Nephron progenitor cell (in vitro differentiated cells): ENCODE measurements at regions not wholly inside any gene's neighbourhood (a gene's known extent, or its start where the extent isn't known, plus 50 kb on each side); places are given as distances from the start of the nearest gene placed in this dataset.

Experiments used
- DNase-seq: peaks from one replicate; pipeline ENCODE4 v3.0.0; 2021
- H3K27ac Mint-ChIP-seq: 2 replicates; pipeline ENCODE4 v1.8.0; 2021; ENCODE audit warnings: mild to moderate bottlenecking, moderate library complexity, mixed read lengths
- H3K27me3 Mint-ChIP-seq: 2 replicates; pipeline ENCODE4 v1.8.0; 2021; ENCODE audit warnings: mild to moderate bottlenecking, low read depth, mixed read lengths; ENCODE audit not compliant: poor library complexity
- H3K36me3 Mint-ChIP-seq: 2 replicates; pipeline ENCODE4 v1.8.0; 2021; ENCODE audit warnings: low read depth, mixed read lengths
- H3K4me1 Mint-ChIP-seq: 2 replicates; pipeline ENCODE4 v1.8.0; 2021; ENCODE audit warnings: mixed read lengths
- H3K4me3 Mint-ChIP-seq: 2 replicates; pipeline ENCODE4 v1.8.0; 2021; ENCODE audit warnings: mild to moderate bottlenecking, moderate library complexity, mixed read lengths
- H3K9me3 Mint-ChIP-seq: 2 replicates; pipeline ENCODE4 v1.8.0; 2021; ENCODE audit warnings: mild to moderate bottlenecking, moderate library complexity, mixed read lengths
- TF ChIP-seq, protein P1 (sequence below): fragments of 200-600 bp; sonication (generic); IDR thresholded peaks from 2 replicates; pipeline ENCODE4 v1.5.0; 2021; ENCODE audit warnings: antibody characterized with exemption

GRCh38 chr10:46227571-46227935 is 59.2 kb upstream of the ANTXRL start:
- TF ChIP-seq, protein P1, sequence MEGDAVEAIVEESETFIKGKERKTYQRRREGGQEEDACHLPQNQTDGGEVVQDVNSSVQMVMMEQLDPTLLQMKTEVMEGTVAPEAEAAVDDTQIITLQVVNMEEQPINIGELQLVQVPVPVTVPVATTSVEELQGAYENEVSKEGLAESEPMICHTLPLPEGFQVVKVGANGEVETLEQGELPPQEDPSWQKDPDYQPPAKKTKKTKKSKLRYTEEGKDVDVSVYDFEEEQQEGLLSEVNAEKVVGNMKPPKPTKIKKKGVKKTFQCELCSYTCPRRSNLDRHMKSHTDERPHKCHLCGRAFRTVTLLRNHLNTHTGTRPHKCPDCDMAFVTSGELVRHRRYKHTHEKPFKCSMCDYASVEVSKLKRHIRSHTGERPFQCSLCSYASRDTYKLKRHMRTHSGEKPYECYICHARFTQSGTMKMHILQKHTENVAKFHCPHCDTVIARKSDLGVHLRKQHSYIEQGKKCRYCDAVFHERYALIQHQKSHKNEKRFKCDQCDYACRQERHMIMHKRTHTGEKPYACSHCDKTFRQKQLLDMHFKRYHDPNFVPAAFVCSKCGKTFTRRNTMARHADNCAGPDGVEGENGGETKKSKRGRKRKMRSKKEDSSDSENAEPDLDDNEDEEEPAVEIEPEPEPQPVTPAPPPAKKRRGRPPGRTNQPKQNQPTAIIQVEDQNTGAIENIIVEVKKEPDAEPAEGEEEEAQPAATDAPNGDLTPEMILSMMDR: no peak
- no peak overlapping the region for H3K4me3 Mint-ChIP-seq
- H3K27me3 Mint-ChIP-seq: peaks cover 14% of the 10 kb centered on the region
- H3K27ac Mint-ChIP-seq: no peak overlapping the region
- no peaks in the 10 kb centered on the region for H3K36me3 Mint-ChIP-seq
- H3K4me1 Mint-ChIP-seq: peaks cover 9% of the 10 kb centered on the region
- DNase-seq: no peak
- H3K9me3 Mint-ChIP-seq: peaks cover 15% of the 10 kb centered on the region

DNA sequence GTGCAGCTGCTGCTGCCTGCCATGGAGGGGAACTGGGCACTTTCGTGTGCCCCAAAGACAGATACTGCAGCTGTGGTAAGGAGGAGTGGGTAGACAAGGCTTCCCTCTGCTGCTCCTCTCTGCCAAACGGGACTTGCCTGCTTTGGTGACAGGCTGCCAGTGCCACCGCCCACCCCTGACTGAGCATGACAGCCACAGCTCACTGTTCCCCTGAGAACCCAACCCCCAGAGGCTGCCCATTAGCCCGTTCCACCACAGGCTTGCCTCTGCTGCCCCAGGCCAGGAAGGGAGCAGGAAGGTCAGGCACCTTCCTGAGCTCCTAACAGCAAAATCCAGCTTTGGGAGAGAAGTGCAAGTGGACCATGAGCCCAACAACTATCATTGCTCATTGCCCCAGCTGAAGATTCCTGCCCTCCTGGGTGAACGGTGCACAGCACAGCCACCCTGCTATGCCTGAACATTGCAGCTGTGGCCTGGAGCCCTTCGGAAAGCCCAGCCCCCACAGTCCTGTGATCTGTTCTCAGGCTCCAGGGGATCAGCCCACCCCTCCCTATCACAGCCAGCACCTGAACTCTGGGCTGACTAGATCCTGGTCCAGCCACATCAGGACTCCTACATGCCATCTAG is 58.7 kb upstream of the ANTXRL start:
- Mint-ChIP-seq H3K4me3 (no peak overlapping the region), H3K27ac (no peak overlapping the region), H3K9me3 (peaks cover 15% of the 10 kb centered on the region), H3K36me3 (no peaks in the 10 kb centered on the region), H3K4me1 (peaks cover 9% of the 10 kb centered on the region), H3K27me3 (peaks cover 16% of the 10 kb centered on the region)
- TF ChIP-seq, protein P1: no peak
- no peak for DNase-seq

- H3K36me3 Mint-ChIP-seq: no peaks in the 10 kb centered on the region
- H3K27me3 Mint-ChIP-seq: peaks cover 19% of the 10 kb centered on the region
- H3K4me1 Mint-ChIP-seq: peaks cover 9% of the 10 kb centered on the region
- peak; percentile 78 for DNase-seq
- TF ChIP-seq, protein P1: peak; percentile 81
- peaks cover 15% of the 10 kb centered on the region for H3K9me3 Mint-ChIP-seq
- H3K27ac Mint-ChIP-seq: no peak overlapping the region
- no peak overlapping the region for H3K4me3 Mint-ChIP-seq
Measured at GRCh38 chr10:46228563-46229071, 58.2 kb upstream of the ANTXRL start.

DNA sequence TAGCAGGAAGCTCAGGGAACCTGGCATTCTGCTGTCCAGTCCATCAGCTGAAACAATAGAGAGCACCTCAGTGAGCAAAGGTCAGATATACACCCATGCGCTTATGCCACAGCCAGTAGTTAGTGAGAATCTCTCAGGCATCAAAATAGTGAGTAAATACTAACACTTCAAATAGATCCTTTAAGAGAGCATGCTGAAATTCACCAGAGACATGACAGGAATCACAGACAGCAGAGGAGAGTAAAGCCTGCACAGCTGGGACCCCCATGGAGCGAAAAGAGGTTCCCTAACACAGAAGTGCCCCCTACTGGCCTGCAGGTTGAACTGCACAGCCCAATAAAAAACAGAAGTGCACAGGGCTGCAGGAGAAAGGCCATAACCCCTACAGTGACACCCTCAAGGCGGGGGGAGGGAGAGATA is 57.6 kb upstream of the ANTXRL start:
- Mint-ChIP-seq H3K36me3 (no peaks in the 10 kb centered on the region), H3K27me3 (peaks cover 16% of the 10 kb centered on the region)
- peak; percentile 42 for DNase-seq

GRCh38 chr10:46230615-46231014 is 56.2 kb upstream of the ANTXRL start:
- TF ChIP-seq, protein P1: no peak
- no peak for DNase-seq
- H3K27me3 Mint-ChIP-seq: peaks cover 16% of the 10 kb centered on the region
- no peaks in the 10 kb centered on the region for H3K36me3 Mint-ChIP-seq
- H3K27ac Mint-ChIP-seq: no peak overlapping the region
- H3K4me3 Mint-ChIP-seq: no peak overlapping the region
- H3K4me1 Mint-ChIP-seq: no peaks in the 10 kb centered on the region
- peaks cover 15% of the 10 kb centered on the region for H3K9me3 Mint-ChIP-seq

More for the DNA sequence above, 57.6 kb upstream of the ANTXRL start:
- H3K4me3 Mint-ChIP-seq: no peak overlapping the region
- TF ChIP-seq, protein P1: peak; percentile 51
- no peak overlapping the region for H3K27ac Mint-ChIP-seq
- peaks cover 15% of the 10 kb centered on the region for H3K9me3 Mint-ChIP-seq
- H3K4me1 Mint-ChIP-seq: peaks cover 9% of the 10 kb centered on the region

GRCh38 chr10:46231087-46231486 is 55.7 kb upstream of the ANTXRL start:
- H3K27me3 Mint-ChIP-seq: peaks cover 16% of the 10 kb centered on the region
- H3K9me3 Mint-ChIP-seq: peaks cover 15% of the 10 kb centered on the region
- no peak overlapping the region for H3K4me3 Mint-ChIP-seq
- no peaks in the 10 kb centered on the region for H3K36me3 Mint-ChIP-seq
- H3K4me1 Mint-ChIP-seq: no peaks in the 10 kb centered on the region
- no peak overlapping the region for H3K27ac Mint-ChIP-seq
- TF ChIP-seq, protein P1: no peak
- DNase-seq: no peak
